ENCODE measurements at regions not wholly inside any gene's neighbourhood (a gene's known extent, or its start where the extent isn't known, plus 50 kb on each side); places are given as distances from the start of the nearest gene placed in this dataset.

GRCh38 chr14:22497671-22498093 is 91.3 kb downstream of the DAD1 start:
- no peak for TF ChIP-seq FOXM1 (IDR thresholded peaks at IDR 0.05; ENCODE audit: low read depth, low read length)
- TF ChIP-seq, protein P1, sequence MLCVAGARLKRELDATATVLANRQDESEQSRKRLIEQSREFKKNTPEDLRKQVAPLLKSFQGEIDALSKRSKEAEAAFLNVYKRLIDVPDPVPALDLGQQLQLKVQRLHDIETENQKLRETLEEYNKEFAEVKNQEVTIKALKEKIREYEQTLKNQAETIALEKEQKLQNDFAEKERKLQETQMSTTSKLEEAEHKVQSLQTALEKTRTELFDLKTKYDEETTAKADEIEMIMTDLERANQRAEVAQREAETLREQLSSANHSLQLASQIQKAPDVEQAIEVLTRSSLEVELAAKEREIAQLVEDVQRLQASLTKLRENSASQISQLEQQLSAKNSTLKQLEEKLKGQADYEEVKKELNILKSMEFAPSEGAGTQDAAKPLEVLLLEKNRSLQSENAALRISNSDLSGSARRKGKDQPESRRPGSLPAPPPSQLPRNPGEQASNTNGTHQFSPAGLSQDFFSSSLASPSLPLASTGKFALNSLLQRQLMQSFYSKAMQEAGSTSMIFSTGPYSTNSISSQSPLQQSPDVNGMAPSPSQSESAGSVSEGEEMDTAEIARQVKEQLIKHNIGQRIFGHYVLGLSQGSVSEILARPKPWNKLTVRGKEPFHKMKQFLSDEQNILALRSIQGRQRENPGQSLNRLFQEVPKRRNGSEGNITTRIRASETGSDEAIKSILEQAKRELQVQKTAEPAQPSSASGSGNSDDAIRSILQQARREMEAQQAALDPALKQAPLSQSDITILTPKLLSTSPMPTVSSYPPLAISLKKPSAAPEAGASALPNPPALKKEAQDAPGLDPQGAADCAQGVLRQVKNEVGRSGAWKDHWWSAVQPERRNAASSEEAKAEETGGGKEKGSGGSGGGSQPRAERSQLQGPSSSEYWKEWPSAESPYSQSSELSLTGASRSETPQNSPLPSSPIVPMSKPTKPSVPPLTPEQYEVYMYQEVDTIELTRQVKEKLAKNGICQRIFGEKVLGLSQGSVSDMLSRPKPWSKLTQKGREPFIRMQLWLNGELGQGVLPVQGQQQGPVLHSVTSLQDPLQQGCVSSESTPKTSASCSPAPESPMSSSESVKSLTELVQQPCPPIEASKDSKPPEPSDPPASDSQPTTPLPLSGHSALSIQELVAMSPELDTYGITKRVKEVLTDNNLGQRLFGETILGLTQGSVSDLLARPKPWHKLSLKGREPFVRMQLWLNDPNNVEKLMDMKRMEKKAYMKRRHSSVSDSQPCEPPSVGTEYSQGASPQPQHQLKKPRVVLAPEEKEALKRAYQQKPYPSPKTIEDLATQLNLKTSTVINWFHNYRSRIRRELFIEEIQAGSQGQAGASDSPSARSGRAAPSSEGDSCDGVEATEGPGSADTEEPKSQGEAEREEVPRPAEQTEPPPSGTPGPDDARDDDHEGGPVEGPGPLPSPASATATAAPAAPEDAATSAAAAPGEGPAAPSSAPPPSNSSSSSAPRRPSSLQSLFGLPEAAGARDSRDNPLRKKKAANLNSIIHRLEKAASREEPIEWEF (IDR thresholded peaks at IDR 0.05; ENCODE audit: insufficient replicate concordance, low read depth, low read length), result no peak
- TF ChIP-seq, protein P2, sequence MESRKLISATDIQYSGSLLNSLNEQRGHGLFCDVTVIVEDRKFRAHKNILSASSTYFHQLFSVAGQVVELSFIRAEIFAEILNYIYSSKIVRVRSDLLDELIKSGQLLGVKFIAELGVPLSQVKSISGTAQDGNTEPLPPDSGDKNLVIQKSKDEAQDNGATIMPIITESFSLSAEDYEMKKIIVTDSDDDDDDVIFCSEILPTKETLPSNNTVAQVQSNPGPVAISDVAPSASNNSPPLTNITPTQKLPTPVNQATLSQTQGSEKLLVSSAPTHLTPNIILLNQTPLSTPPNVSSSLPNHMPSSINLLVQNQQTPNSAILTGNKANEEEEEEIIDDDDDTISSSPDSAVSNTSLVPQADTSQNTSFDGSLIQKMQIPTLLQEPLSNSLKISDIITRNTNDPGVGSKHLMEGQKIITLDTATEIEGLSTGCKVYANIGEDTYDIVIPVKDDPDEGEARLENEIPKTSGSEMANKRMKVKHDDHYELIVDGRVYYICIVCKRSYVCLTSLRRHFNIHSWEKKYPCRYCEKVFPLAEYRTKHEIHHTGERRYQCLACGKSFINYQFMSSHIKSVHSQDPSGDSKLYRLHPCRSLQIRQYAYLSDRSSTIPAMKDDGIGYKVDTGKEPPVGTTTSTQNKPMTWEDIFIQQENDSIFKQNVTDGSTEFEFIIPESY (IDR thresholded peaks at IDR 0.05), result no peak
- TF ChIP-seq SIN3A (IDR thresholded peaks at IDR 0.05; ENCODE audit: low read depth, low read length), result no peak
- no peak for TF ChIP-seq HDAC6 (IDR thresholded peaks at IDR 0.05; ENCODE audit: unreplicated experiment)
